Activated naive CD4-positive, alpha-beta T cell (primary cell): ENCODE measurements at regions not wholly inside any gene's neighbourhood (a gene's known extent, or its start where the extent isn't known, plus 50 kb on each side); places are given as distances from the start of the nearest gene placed in this dataset.

ENCODE experiments used
- DNase-seq, 4 experiments: peaks; one replicate each; lab custom pipeline; 2025; lab: John Stamatoyannopoulos, UW

GRCh38 chr7:68433462-68434070 lies 1164.7 kb upstream of the AUTS2 start:
- DNase-seq = no peak

- DNase-seq = no peak
Observed at GRCh38 chr7:68434857-68435256, 1163.4 kb upstream of the AUTS2 start.

- no peak for DNase-seq
Observed at GRCh38 chr7:68438016-68438415, 1160.3 kb upstream of the AUTS2 start.

GRCh38 chr7:68438811-68439210 lies 1159.5 kb upstream of the AUTS2 start:
- no peak for DNase-seq

- DNase-seq = no peak
Observed at GRCh38 chr7:68439897-68440296, 1158.4 kb upstream of the AUTS2 start.

GRCh38 chr7:68440866-68441265 lies 1157.4 kb upstream of the AUTS2 start:
- no peak for DNase-seq

GRCh38 chr7:68441645-68442044 lies 1156.6 kb upstream of the AUTS2 start:
- no peak for DNase-seq

GRCh38 chr7:68442931-68443631 lies 1155.2 kb upstream of the AUTS2 start:
- no peak for DNase-seq

GRCh38 chr7:68444042-68444441 lies 1154.2 kb upstream of the AUTS2 start:
- no peak for DNase-seq

- DNase-seq = no peak
Observed at GRCh38 chr7:68444956-68445355, 1153.3 kb upstream of the AUTS2 start.

GRCh38 chr7:68446183-68446582 lies 1152.1 kb upstream of the AUTS2 start:
- DNase-seq = no peak

- DNase-seq = no peak
Observed at GRCh38 chr7:68449099-68449498, 1149.2 kb upstream of the AUTS2 start.

GRCh38 chr7:68449816-68450215 lies 1148.5 kb upstream of the AUTS2 start:
- DNase-seq = no peak

GRCh38 chr7:68454931-68455330 lies 1143.3 kb upstream of the AUTS2 start:
- no peak for DNase-seq

- DNase-seq = no peak
Observed at GRCh38 chr7:68456469-68456868, 1141.8 kb upstream of the AUTS2 start.

GRCh38 chr7:68457481-68457880 lies 1140.8 kb upstream of the AUTS2 start:
- DNase-seq = no peak

- no peak for DNase-seq
Observed at GRCh38 chr7:68458010-68458908, 1140.0 kb upstream of the AUTS2 start.

GRCh38 chr7:68461430-68461829 lies 1136.8 kb upstream of the AUTS2 start:
- no peak for DNase-seq

- no peak for DNase-seq
Observed at GRCh38 chr7:68470836-68471435, 1127.3 kb upstream of the AUTS2 start.

- DNase-seq = no peak
Observed at GRCh38 chr7:68472688-68473087, 1125.6 kb upstream of the AUTS2 start.

- no peak for DNase-seq
Observed at GRCh38 chr7:68474661-68475216, 1123.5 kb upstream of the AUTS2 start.

GRCh38 chr7:68476966-68477365 lies 1121.3 kb upstream of the AUTS2 start:
- no peak for DNase-seq
